ENCODE measurements at regions not wholly inside any gene's neighbourhood (a gene's known extent, or its start where the extent isn't known, plus 50 kb on each side); places are given as distances from the start of the nearest gene placed in this dataset.

DNA sequence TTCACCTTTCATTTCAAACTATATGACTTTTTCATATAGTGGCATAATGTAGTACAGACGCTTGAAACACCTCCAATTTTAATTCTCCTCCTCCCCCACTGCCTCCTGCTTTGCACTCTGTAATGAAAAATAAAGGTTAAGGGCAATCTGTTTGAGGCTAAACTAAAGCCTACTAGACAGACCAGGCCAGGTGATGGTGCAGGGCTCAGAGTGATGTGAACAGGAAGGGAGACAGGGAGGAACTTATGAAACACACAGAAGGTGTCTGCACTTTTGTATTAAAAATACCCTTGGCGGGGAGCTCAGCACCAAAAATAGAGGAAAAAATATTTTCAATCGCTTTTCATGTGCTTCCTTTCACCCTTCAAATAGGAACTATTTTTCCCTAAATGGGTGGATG is 415.4 kb downstream of the LMO4 start:
- Histone ChIP-seq H3K4me3 (ENCODE audit: low read length in 2 of 2) (no peak overlapping the region), H3K79me1 (ENCODE audit: low read depth, low read length) (no peaks in the 10 kb centered on the region), H3K36me3 (replicated peaks in 1 of 2; ENCODE audit: control insufficient read depth in 2 of 2, insufficient read depth in 2 of 2, low read length in 2 of 2) (no peaks in the 10 kb centered on the region), H2BK5ac (ENCODE audit: low read length) (no peak overlapping the region), H3K9me3 (replicated peaks in 1 of 2; ENCODE audit: control insufficient read depth in 2 of 2, insufficient read depth in 1 of 2, low read depth in 1 of 2, low read length in 2 of 2) (no peaks in the 10 kb centered on the region), H3K23ac (ENCODE audit: low read depth, low read length, poor library complexity) (no peak overlapping the region), H2BK15ac (ENCODE audit: low read length) (no peak overlapping the region), H3K4me2 (ENCODE audit: insufficient read depth, low read length, poor library complexity, severe bottlenecking) (no peak overlapping the region), H4K91ac (ENCODE audit: low read depth, low read length, poor library complexity) (no peak overlapping the region), H2BK12ac (ENCODE audit: low read length) (no peak overlapping the region), H3K9ac (ENCODE audit: low read depth, low read length, poor library complexity) (no peak overlapping the region), H2AFZ (ENCODE audit: low read length) (no peak overlapping the region), H4K8ac (ENCODE audit: low read depth, low read length) (no peak overlapping the region), H3K4ac (ENCODE audit: low read length) (no peak overlapping the region), H3K4me1 (ENCODE audit: control insufficient read depth in 2 of 2, insufficient read depth in 1 of 2, low read depth in 1 of 2, low read length in 2 of 2) (no peaks in the 10 kb centered on the region), H2BK120ac (ENCODE audit: low read depth, low read length) (no peak overlapping the region), H3K18ac (ENCODE audit: low read length) (no peak overlapping the region), H3K27ac (replicated peaks; ENCODE audit: low read length) (no peak overlapping the region), H3K27me3 (ENCODE audit: control insufficient read depth in 3 of 3, insufficient read depth in 3 of 3, low read depth in 1 of 3, low read length in 3 of 3) (no peaks in the 10 kb centered on the region), H3K14ac (ENCODE audit: low read length) (no peak overlapping the region), H2AK5ac (ENCODE audit: low read depth, low read length) (no peak overlapping the region)
- no CpG with 5 or more reads among the region's 3 CpGs for WGBS, 2 donors (ENCODE audit: extremely low coverage in 2 of 2, insufficient read length in 2 of 2, insufficient replicate concordance in 1 of 2)
- no peak for DNase-seq (ENCODE audit: low spot score)

DNA sequence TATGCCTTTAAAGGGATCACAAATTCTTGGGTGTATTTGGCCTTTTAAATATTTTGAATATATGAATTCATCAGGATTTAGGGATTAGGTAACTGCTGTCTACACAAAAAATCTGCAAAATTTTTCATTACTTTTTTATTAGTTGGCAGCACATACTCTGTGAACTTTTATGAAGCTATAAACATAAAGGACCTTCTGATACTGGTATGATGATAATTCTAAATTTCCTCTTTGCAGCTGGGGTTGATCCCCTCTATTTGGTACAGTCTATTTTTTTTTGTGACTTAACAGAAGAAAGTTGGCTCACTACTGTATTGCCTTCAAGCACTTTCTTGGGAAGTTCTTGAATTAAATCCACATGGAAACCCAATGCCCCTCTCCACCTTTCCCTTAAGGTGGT is 416.1 kb downstream of the LMO4 start:
- Histone ChIP-seq H2BK12ac (ENCODE audit: low read length) (no peak overlapping the region), H3K27me3 (ENCODE audit: control insufficient read depth in 3 of 3, insufficient read depth in 3 of 3, low read depth in 1 of 3, low read length in 3 of 3) (no peaks in the 10 kb centered on the region), H3K27ac (replicated peaks; ENCODE audit: low read length) (no peak overlapping the region), H3K79me1 (ENCODE audit: low read depth, low read length) (no peaks in the 10 kb centered on the region), H3K4me1 (ENCODE audit: control insufficient read depth in 2 of 2, insufficient read depth in 1 of 2, low read depth in 1 of 2, low read length in 2 of 2) (no peaks in the 10 kb centered on the region), H4K8ac (ENCODE audit: low read depth, low read length) (no peak overlapping the region), H3K4me2 (ENCODE audit: insufficient read depth, low read length, poor library complexity, severe bottlenecking) (no peak overlapping the region), H2AFZ (ENCODE audit: low read length) (no peak overlapping the region), H3K9me3 (replicated peaks in 1 of 2; ENCODE audit: control insufficient read depth in 2 of 2, insufficient read depth in 1 of 2, low read depth in 1 of 2, low read length in 2 of 2) (no peaks in the 10 kb centered on the region), H3K4ac (ENCODE audit: low read length) (no peak overlapping the region), H3K18ac (ENCODE audit: low read length) (no peak overlapping the region), H3K23ac (ENCODE audit: low read depth, low read length, poor library complexity) (no peak overlapping the region), H3K4me3 (ENCODE audit: low read length in 2 of 2) (no peak overlapping the region), H3K14ac (ENCODE audit: low read length) (no peak overlapping the region), H4K91ac (ENCODE audit: low read depth, low read length, poor library complexity) (no peak overlapping the region), H3K36me3 (replicated peaks in 1 of 2; ENCODE audit: control insufficient read depth in 2 of 2, insufficient read depth in 2 of 2, low read length in 2 of 2) (no peaks in the 10 kb centered on the region), H3K9ac (ENCODE audit: low read depth, low read length, poor library complexity) (no peak overlapping the region), H2BK15ac (ENCODE audit: low read length) (no peak overlapping the region), H2BK5ac (ENCODE audit: low read length) (no peak overlapping the region), H2BK120ac (ENCODE audit: low read depth, low read length) (no peak overlapping the region), H2AK5ac (ENCODE audit: low read depth, low read length) (no peak overlapping the region)
- no peak for DNase-seq (ENCODE audit: low spot score)

DNA sequence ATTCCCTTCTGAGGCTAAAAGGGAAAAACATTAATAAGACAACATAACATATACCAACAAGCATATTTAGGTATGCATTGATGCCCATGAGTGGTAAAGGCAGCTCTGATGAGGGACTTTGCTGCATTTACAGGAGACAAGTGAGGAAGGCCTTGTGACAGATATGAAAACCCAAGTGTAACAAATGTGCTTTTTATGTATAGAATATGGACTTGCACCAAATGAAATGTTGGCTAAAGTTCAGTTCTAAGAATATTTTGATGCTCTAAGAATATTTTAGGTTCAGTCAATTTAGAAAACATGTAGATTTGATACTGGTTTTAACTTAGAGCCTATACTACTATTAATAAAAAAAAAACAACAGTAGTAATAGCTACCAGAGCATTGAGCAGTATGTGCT is 424.7 kb downstream of the LMO4 start:
- no peak overlapping the region for H3K18ac ChIP-seq (ENCODE audit: low read length)
- DNase-seq (ENCODE audit: low spot score), result no peak
- no peak overlapping the region for H2AFZ ChIP-seq (ENCODE audit: low read length)

DNA sequence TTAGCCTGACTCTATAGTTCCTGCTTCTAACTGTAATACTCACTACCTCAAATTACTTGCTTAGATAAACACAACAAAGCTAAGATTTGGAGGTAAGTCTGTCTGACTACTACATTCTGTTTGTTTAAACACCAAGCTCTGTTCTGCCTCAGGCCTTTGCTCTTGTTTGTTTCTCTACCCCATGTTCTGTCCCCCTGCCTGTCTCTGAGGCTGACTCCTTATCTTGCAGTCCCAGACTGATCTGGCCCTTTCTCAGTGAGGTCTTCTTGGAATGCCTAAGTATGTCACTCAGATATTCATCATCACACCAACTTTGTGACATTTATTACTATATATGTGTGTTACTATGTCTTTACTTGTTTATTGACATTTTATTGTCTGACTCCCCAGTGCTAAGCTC is 425.5 kb downstream of the LMO4 start:
- H4K8ac ChIP-seq (ENCODE audit: low read depth, low read length), result no peak overlapping the region
- H2AFZ ChIP-seq (ENCODE audit: low read length), result no peak overlapping the region
- H3K4me1 ChIP-seq (ENCODE audit: control insufficient read depth in 2 of 2, insufficient read depth in 1 of 2, low read depth in 1 of 2, low read length in 2 of 2), result no peaks in the 10 kb centered on the region
- no peak overlapping the region for H3K27ac ChIP-seq (replicated peaks; ENCODE audit: low read length)
- no peak overlapping the region for H2AK5ac ChIP-seq (ENCODE audit: low read depth, low read length)
- no peak overlapping the region for H2BK5ac ChIP-seq (ENCODE audit: low read length)
- H4K91ac ChIP-seq (ENCODE audit: low read depth, low read length, poor library complexity), result no peak overlapping the region
- no peak overlapping the region for H2BK15ac ChIP-seq (ENCODE audit: low read length)
- no peak overlapping the region for H3K4ac ChIP-seq (ENCODE audit: low read length)
- no peak overlapping the region for H3K9ac ChIP-seq (ENCODE audit: low read depth, low read length, poor library complexity)
- H3K79me1 ChIP-seq (ENCODE audit: low read depth, low read length), result no peaks in the 10 kb centered on the region
- H3K23ac ChIP-seq (ENCODE audit: low read depth, low read length, poor library complexity), result no peak overlapping the region
- H3K27me3 ChIP-seq (ENCODE audit: control insufficient read depth in 3 of 3, insufficient read depth in 3 of 3, low read depth in 1 of 3, low read length in 3 of 3), result no peaks in the 10 kb centered on the region
- H3K9me3 ChIP-seq (replicated peaks in 1 of 2; ENCODE audit: control insufficient read depth in 2 of 2, insufficient read depth in 1 of 2, low read depth in 1 of 2, low read length in 2 of 2), result no peaks in the 10 kb centered on the region
- no peak overlapping the region for H3K4me3 ChIP-seq (ENCODE audit: low read length in 2 of 2)
- H2BK12ac ChIP-seq (ENCODE audit: low read length), result no peak overlapping the region
- no peak for DNase-seq (ENCODE audit: low spot score)
- H3K36me3 ChIP-seq (replicated peaks in 1 of 2; ENCODE audit: control insufficient read depth in 2 of 2, insufficient read depth in 2 of 2, low read length in 2 of 2), result no peaks in the 10 kb centered on the region
- H3K18ac ChIP-seq (ENCODE audit: low read length), result no peak overlapping the region
- no peak overlapping the region for H3K4me2 ChIP-seq (ENCODE audit: insufficient read depth, low read length, poor library complexity, severe bottlenecking)
- H3K14ac ChIP-seq (ENCODE audit: low read length), result no peak overlapping the region
- no peak overlapping the region for H2BK120ac ChIP-seq (ENCODE audit: low read depth, low read length)

More for the DNA sequence above, 424.7 kb downstream of the LMO4 start:
- Histone ChIP-seq H3K4me2 (ENCODE audit: insufficient read depth, low read length, poor library complexity, severe bottlenecking) (no peak overlapping the region), H2BK5ac (ENCODE audit: low read length) (no peak overlapping the region), H3K4ac (ENCODE audit: low read length) (no peak overlapping the region), H4K91ac (ENCODE audit: low read depth, low read length, poor library complexity) (no peak overlapping the region), H3K14ac (ENCODE audit: low read length) (no peak overlapping the region), H3K79me1 (ENCODE audit: low read depth, low read length) (no peaks in the 10 kb centered on the region), H2BK15ac (ENCODE audit: low read length) (no peak overlapping the region), H3K27ac (replicated peaks; ENCODE audit: low read length) (no peak overlapping the region), H3K4me1 (ENCODE audit: control insufficient read depth in 2 of 2, insufficient read depth in 1 of 2, low read depth in 1 of 2, low read length in 2 of 2) (no peaks in the 10 kb centered on the region), H2AK5ac (ENCODE audit: low read depth, low read length) (no peak overlapping the region), H3K23ac (ENCODE audit: low read depth, low read length, poor library complexity) (no peak overlapping the region), H2BK12ac (ENCODE audit: low read length) (no peak overlapping the region), H3K9me3 (replicated peaks in 1 of 2; ENCODE audit: control insufficient read depth in 2 of 2, insufficient read depth in 1 of 2, low read depth in 1 of 2, low read length in 2 of 2) (no peaks in the 10 kb centered on the region), H3K9ac (ENCODE audit: low read depth, low read length, poor library complexity) (no peak overlapping the region), H3K36me3 (replicated peaks in 1 of 2; ENCODE audit: control insufficient read depth in 2 of 2, insufficient read depth in 2 of 2, low read length in 2 of 2) (no peaks in the 10 kb centered on the region), H3K4me3 (ENCODE audit: low read length in 2 of 2) (no peak overlapping the region), H2BK120ac (ENCODE audit: low read depth, low read length) (no peak overlapping the region), H3K27me3 (ENCODE audit: control insufficient read depth in 3 of 3, insufficient read depth in 3 of 3, low read depth in 1 of 3, low read length in 3 of 3) (no peaks in the 10 kb centered on the region), H4K8ac (ENCODE audit: low read depth, low read length) (no peak overlapping the region)
